Progenitor cell of endocrine pancreas (in vitro differentiated cells): ENCODE measurements at regions not wholly inside any gene's neighbourhood (a gene's known extent, or its start where the extent isn't known, plus 50 kb on each side); places are given as distances from the start of the nearest gene placed in this dataset.

ENCODE experiments used
- DNase-seq: peaks from one replicate; pipeline ENCODE4 v3.0.0; 2021; ENCODE audit warnings: low spot score; ENCODE audit not compliant: unreplicated experiment
- H3K27ac Mint-ChIP-seq: 2 replicates; pipeline ENCODE4 v1.8.0; 2021; ENCODE audit warnings: mild to moderate bottlenecking, moderate library complexity, mixed read lengths
- H3K27me3 Mint-ChIP-seq: 2 replicates; pipeline ENCODE4 v1.8.0; 2021; ENCODE audit warnings: mixed read lengths
- H3K36me3 Mint-ChIP-seq: 2 replicates; pipeline ENCODE4 v1.8.0; 2022; ENCODE audit warnings: mixed read lengths; ENCODE audit not compliant: insufficient read depth
- H3K4me1 Mint-ChIP-seq: 2 replicates; pipeline ENCODE4 v1.8.0; 2021; ENCODE audit warnings: low read depth, mixed read lengths
- H3K4me3 Mint-ChIP-seq: 2 replicates; pipeline ENCODE4 v1.8.0; 2021; ENCODE audit warnings: low read depth, mild to moderate bottlenecking, moderate library complexity, mixed read lengths
- H3K9me3 Mint-ChIP-seq: 2 replicates; pipeline ENCODE4 v1.8.0; 2021; ENCODE audit warnings: low read depth, mixed read lengths
- TF ChIP-seq, protein P1 (sequence below): fragments of 200-600 bp; sonication (generic); IDR thresholded peaks from one replicate; pipeline ENCODE4 v1.5.0; 2021; ENCODE audit warnings: antibody characterized with exemption, mild to moderate bottlenecking; ENCODE audit not compliant: unreplicated experiment

DNA sequence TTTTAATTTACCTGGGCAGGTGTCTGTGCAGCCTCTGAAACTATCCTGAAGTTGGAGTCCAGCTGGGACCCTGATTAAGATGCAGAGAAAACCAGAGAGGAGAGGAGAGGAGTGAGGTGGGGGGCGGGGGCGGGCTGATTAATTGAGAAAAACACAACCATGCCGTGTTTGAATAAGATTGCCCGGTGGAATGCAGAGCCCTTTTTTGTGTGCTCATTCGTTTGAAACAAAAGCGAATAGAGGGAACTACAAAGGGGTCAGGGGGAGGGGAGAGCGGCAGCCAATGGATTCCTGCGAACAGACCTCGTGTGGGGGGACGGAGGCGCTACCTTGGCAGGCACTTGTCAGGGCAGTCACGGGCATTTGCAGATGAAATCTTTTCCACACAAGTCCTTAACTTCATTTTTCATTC lies 355.8 kb downstream of the SOX9 start:
- TF ChIP-seq, protein P1, sequence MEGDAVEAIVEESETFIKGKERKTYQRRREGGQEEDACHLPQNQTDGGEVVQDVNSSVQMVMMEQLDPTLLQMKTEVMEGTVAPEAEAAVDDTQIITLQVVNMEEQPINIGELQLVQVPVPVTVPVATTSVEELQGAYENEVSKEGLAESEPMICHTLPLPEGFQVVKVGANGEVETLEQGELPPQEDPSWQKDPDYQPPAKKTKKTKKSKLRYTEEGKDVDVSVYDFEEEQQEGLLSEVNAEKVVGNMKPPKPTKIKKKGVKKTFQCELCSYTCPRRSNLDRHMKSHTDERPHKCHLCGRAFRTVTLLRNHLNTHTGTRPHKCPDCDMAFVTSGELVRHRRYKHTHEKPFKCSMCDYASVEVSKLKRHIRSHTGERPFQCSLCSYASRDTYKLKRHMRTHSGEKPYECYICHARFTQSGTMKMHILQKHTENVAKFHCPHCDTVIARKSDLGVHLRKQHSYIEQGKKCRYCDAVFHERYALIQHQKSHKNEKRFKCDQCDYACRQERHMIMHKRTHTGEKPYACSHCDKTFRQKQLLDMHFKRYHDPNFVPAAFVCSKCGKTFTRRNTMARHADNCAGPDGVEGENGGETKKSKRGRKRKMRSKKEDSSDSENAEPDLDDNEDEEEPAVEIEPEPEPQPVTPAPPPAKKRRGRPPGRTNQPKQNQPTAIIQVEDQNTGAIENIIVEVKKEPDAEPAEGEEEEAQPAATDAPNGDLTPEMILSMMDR, result no peak
- Mint-ChIP-seq H3K4me3 (peak overlapping the region; percentile 2), H3K27me3 (no peaks in the 10 kb centered on the region), H3K27ac (peak overlapping the region; percentile 93), H3K9me3 (peaks cover 3% of the 10 kb centered on the region), H3K36me3 (peaks cover 10% of the 10 kb centered on the region), H3K4me1 (peaks cover 40% of the 10 kb centered on the region)
- no peak for DNase-seq

DNA sequence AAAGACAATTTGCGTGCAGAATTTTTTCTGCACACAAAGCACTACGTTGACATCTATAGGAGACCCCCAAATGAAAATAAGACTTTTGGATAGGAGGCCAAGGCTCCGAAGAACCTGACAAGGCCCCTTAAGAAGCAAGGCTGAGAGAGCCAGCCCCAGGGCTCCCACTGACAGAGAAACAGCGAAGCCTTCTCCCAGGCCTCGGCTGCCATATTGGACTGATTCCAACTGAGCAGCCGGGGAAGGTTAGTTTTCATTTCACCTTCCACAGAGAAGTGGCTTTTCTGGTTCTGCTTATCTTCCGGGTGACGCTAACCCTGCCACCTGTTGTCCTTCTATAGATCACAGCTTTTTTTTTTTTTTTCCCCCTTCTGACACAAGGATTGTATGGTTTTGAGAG lies 356.7 kb downstream of the SOX9 start:
- Mint-ChIP-seq H3K4me1 (peaks cover 36% of the 10 kb centered on the region), H3K27ac (peak overlapping the region; percentile 88), H3K4me3 (no peak overlapping the region), H3K9me3 (peaks cover 3% of the 10 kb centered on the region), H3K36me3 (peaks cover 5% of the 10 kb centered on the region), H3K27me3 (no peaks in the 10 kb centered on the region)
- TF ChIP-seq, protein P1, result no peak
- no peak for DNase-seq

DNA sequence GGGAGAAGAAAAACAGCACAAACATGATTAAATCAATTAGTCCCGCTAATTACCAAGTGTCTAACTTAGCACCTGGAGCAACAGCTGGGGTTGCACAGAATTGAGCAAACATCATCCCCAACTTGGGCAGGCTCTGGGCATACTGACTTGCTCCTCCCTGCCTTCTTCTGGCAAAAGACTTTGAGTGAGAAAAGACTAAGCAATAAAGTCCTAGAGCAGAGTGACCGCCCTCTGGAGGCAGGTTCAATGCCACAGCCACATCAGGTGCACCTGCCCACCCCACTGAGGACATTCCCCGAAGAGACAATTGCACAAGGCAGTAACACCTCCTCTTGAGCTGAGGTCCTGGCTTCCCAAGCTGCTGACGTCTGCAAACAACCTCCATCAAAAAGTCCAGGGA lies 358.3 kb downstream of the SOX9 start:
- H3K27me3 Mint-ChIP-seq, result no peaks in the 10 kb centered on the region
- no peak overlapping the region for H3K4me3 Mint-ChIP-seq
- peaks cover 34% of the 10 kb centered on the region for H3K4me1 Mint-ChIP-seq
- TF ChIP-seq, protein P1, result peak; percentile 24
- peaks cover 11% of the 10 kb centered on the region for H3K36me3 Mint-ChIP-seq
- no peak overlapping the region for H3K27ac Mint-ChIP-seq
- H3K9me3 Mint-ChIP-seq, result peaks cover 12% of the 10 kb centered on the region
- DNase-seq, result no peak

DNA sequence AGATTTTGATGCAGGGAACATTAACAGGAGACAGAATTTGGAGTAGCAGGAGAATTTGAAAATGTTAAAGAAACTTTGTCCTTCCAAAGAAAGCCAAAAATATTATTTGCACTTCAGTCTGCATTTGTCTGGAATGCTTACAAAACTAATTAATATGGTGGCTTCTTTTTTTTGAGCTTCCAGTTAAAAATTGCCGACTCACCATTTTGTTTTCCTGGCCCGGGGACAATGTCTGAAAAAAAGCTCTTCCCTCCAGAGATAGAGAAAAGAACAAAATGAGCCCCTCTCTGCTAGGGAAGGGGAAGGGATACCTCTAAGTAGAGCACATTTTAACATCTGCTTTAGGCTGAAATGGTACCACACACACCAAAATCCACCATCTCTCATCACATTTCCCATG lies 360.8 kb downstream of the SOX9 start:
- H3K27me3 Mint-ChIP-seq, result no peaks in the 10 kb centered on the region
- H3K36me3 Mint-ChIP-seq, result peaks cover 11% of the 10 kb centered on the region
- no peak overlapping the region for H3K4me3 Mint-ChIP-seq
- peaks cover 14% of the 10 kb centered on the region for H3K9me3 Mint-ChIP-seq
- H3K27ac Mint-ChIP-seq, result no peak overlapping the region
- no peak for DNase-seq
- TF ChIP-seq, protein P1, result no peak
- H3K4me1 Mint-ChIP-seq, result peaks cover 16% of the 10 kb centered on the region

DNA sequence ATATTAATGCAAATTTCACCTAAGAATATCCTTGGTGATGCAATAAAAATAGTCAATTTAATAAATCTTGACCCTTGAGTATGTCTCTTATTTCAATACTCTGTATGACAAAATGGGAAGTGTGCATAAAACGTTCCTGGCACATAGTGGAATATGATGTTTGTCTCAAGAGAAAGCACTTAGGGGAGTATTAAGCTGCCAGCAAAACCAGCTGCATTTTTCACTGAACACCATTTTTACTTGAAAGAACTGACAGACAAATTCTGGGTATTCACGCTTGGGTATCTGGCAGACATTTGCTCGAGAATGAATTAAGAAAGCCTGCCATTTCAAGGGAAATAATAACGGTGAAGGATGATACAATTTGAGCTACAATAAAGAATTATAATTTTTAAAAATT lies 364.8 kb downstream of the SOX9 start:
- Mint-ChIP-seq H3K27me3 (no peaks in the 10 kb centered on the region), H3K36me3 (peaks cover 14% of the 10 kb centered on the region), H3K4me1 (peaks cover 20% of the 10 kb centered on the region), H3K4me3 (no peak overlapping the region), H3K27ac (no peak overlapping the region), H3K9me3 (peaks cover 14% of the 10 kb centered on the region)
- no peak for DNase-seq
- TF ChIP-seq, protein P1, result no peak
